ENCODE measurements at regions not wholly inside any gene's neighbourhood (a gene's known extent, or its start where the extent isn't known, plus 50 kb on each side); places are given as distances from the start of the nearest gene placed in this dataset.

DNA sequence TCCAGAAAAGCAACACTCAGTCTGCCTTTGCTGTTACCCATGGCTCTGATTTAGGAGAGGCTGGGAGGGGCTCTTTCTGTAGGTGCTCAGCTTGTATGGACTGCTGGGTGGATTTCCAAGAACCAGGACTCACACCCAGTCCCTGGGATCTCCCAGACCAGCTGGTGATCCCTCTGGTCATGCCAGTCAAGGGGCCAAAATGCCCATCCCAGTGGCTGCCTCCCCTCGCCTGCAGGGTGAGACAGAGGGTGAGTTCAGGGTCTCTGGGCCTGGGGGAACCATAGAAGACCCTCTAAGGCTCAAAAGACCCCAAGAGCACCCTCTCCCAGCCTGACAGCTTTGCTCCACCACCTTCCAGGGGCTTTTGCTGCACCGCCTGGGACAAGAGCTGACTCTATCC, 78.6 kb upstream of the MYL2 start:
- DNase-seq = no peak

DNA sequence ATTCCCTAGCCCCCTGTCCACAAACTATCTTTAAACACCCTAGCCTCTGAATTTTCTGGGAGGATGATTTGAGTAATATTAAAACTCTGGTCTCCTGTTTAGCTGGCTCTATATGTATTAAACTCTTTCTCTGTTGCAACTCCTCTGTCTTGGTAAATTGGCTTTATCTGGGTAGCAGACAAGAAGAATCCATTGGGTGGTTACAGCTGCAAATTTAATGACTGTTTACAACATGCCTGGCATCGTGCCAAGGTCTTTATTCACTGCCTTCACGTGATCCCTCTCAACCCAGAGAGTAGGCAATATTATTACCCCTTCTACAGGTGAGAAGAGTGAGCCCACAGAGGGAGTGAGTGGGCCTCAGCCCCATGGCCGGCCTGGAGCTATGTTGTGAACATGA, 77.8 kb upstream of the MYL2 start:
- no peak for DNase-seq

DNA sequence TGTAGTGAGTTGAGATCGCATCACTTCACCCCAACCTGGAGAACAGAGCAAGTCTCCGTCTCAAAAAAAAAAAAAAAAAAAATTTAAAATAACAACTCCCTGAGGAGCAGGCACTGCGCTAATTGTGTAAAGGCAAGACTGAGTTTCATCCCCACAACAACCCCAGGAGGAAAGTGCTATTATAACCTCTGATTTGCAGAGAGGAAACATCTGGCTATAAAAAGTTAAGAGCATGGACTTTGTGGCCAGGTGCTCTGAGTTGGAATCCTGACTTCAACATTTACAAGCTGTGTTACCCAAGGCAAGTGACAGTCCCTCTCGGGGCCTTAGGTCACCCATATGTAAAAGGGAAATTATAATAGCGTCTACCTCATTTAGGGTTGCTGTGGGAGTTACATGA, 76.0 kb upstream of the MYL2 start:
- no peak for DNase-seq

DNA sequence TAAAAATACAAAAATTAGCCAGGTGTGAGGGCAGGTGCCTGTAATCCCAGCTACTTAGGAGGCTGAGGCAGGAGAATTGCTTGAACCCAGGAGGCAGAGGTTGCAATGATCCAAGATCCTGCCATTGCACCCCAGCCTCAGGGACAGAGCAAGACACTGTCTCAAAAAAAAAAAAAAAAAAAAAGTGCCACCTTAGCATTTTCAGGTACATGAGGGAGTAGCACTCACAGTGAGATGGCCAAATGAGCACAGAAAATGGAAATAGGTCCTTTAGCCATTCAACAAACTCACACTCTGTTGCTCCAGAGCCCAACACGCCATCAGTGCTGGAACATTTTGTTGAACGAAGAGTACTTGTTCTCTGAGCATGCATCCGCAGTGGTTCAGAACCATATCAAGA, 75.2 kb upstream of the MYL2 start:
- DNase-seq = no peak

DNA sequence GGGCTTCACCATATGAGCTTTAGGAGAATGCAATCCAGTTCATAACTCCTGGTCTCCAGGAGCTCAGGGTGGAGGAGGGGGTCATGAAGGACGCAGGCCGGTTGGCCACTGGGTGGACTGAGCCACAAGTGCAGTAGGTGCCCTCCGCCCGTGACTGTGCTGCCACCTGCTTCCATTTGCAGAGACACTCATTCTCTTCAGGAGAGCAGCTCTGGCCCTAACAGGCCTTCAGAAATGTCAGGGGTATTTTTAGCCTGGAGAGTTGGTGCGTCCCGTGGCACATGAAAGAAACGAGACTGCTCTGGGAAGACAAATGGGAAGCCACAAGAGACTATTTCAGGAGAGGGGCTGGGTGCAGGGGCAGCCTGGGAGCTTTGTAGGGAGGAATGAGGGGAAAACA, 74.6 kb upstream of the MYL2 start:
- no peak for DNase-seq

DNA sequence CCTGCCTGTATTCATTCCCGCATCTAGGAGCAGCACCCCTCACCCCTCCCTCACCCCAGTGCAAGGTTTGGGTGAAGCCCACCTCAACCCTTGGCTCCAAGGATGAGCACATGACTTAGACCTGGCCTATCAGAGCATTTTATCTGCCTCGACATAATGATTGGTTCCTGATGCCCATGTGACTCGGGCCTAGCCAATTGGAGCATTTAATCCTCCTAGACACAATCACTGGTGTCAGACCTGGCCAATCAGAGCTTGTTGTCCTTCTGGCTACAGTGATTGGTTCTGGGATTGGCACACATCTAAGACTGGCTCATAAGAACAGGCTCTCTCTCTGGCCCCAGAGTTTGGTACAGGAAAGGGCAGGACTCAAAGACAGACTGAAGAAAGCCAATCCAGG, 73.1 kb upstream of the MYL2 start:
- no peak for DNase-seq

DNA sequence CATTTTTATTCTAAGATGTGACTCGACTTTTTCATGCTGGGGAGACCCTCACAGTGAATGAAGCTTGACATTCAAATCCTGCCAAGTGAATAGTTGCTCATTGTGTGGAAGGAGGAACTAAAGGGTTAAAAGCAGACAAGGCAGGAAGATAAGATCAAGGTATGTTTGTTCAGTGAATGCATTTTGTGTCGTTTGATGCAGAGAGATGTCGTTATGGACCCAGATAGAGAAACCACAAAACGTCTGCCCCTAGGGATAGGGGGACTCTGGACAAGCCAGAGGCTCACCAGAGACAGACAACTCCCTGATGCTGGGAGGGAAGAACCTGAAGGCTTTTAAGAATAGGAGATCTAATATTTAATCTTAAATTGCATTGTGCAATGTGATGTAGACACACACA, 72.5 kb upstream of the MYL2 start:
- DNase-seq = no peak

DNA sequence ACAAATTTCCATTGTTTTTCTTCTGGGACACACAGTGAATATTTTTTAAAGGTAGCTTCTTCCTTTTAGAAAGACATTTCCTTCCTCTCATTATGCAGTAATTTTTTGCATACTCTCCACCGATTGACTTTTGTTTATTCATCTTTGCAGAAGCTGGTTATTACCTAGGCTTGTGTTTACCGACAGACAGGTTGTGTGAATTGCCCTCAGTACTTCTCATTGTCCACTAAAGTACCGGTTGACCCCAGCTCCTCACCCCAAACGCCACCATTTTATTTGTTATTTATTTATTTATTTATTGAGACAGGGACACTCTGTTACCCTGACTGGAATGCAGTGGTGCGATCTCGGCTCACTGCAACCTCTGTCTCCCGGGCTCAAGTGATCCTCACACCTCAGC, 63.4 kb upstream of the MYL2 start:
- DNase-seq = no peak

DNA sequence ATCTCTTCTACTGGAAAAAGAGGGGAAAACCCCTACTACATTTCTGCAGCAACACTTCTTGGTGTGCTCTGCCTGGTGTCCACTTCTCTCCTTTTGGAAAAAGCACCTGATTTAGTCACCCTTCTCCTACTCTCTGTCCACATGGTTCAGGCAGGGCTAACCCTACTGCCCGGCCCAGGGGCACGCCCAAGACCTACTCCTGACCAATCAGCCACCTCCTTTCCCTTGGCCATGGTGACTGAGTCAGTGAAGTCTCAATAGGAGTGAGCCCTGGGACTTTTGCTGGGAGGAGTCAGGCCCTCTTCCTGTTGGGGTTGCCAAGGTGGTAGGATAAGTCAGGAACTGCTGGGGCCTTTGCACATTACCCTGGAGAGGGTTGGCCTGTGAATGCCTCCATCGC, 52.5 kb upstream of the MYL2 start:
- no peak for DNase-seq

DNA sequence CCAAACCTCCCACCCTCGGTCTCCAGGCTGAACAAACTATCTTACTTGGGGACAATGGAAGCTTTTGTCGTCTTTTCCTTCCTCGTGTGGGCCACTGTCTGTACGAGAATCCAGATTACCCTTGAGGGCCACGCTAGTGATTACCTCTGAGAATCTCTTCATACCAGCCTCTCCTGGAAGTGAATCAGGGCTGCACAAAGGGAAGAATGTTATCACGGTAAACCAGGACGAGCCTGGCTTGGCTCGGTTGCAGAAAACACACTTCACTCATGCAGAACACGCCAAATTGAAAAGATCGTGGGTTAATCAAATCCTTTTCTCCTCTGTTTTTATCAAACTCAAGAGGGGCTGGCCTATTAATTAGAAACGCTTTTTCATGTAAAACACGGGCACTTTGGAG, 51.6 kb upstream of the MYL2 start:
- DNase-seq = no peak

DNA sequence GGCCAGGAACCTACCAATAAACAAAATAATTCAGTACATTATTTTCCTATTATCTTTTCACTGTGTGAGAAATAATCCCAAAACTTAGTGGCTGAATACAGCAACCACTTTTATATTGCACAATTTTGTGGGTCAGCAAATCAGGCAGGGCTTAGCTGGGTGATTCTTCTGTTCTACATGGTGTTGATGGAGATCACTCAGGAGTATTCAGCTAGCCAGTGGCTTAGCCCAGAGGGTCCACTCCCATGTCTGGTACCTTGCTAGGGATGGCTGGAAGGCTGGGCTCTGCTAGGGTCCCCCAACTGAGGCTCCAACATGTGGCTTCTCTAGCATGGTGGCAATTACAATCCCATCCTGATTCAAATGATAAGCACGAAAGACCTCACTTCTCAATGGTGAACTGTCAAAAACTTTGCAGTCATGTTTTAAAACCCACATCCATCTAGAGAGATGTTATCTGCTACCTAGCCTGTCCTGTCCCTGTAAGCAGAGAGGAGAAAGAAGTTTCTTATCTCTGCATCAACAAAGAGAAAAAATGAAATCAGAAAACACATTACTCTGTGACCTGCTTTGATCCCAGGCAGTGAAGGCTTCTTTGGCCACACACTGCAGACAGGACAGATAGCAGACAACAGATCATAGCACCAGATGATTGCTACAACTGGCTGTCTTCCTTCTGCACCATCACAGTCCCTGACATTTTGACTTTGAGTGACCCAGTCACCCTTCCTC, 51.0 kb upstream of the MYL2 start:
- no peak for DNase-seq
